Natural killer cell treated with Interleukin-12 subunit alpha and Interleukin-12 subunit beta and Interleukin-15 and Interleukin-18, amount 100 ng/mL, for 72 hours (primary cell): ENCODE measurements at regions not wholly inside any gene's neighbourhood (a gene's known extent, or its start where the extent isn't known, plus 50 kb on each side); places are given as distances from the start of the nearest gene placed in this dataset.
"Not testable (repeated sequence)": the region's sequence is repeated elsewhere in the genome, so short reads cannot be mapped to it uniquely, and the experiment has no call there.

ENCODE experiments used
- ATAC-seq, 2 donors: fragments of 150-1000 bp; cut with Tn5 transposase in 1 of 2; sonication (Bioruptor Pico), chemical (Tn5 transposase) in 1 of 2; 2 replicates each; pipeline ENCODE4 v1.10.0; 2021
- DNase-seq: peaks from one replicate; pipeline ENCODE4 v3.0.0; 2022; ENCODE audit warnings: low spot score
- H3K27ac Mint-ChIP-seq, 2 donors: 1 replicate in 1 of 2; 2 replicates in 1 of 2; pipeline ENCODE4 v1.8.0; 2022; ENCODE audit warnings: mixed read lengths in 2 of 2, mild to moderate bottlenecking in 1 of 2, moderate library complexity in 1 of 2
- H3K27me3 Mint-ChIP-seq, 2 donors: 1 replicate in 1 of 2; 2 replicates in 1 of 2; pipeline ENCODE4 v1.8.0; 2022; ENCODE audit warnings: mixed read lengths in 2 of 2
- H3K36me3 Mint-ChIP-seq: one replicate; pipeline ENCODE4 v1.8.0; 2022; ENCODE audit warnings: mixed read lengths
- H3K4me1 Mint-ChIP-seq, 2 donors: 1 replicate in 1 of 2; 2 replicates in 1 of 2; pipeline ENCODE4 v1.8.0; 2022; ENCODE audit warnings: low read depth in 2 of 2, mixed read lengths in 2 of 2, mild to moderate bottlenecking in 1 of 2
- H3K4me3 Mint-ChIP-seq: one replicate; pipeline ENCODE4 v1.8.0; 2022; ENCODE audit warnings: mixed read lengths
- H3K9me3 Mint-ChIP-seq: 2 replicates; pipeline ENCODE4 v1.8.0; 2022; ENCODE audit warnings: mixed read lengths

DNA sequence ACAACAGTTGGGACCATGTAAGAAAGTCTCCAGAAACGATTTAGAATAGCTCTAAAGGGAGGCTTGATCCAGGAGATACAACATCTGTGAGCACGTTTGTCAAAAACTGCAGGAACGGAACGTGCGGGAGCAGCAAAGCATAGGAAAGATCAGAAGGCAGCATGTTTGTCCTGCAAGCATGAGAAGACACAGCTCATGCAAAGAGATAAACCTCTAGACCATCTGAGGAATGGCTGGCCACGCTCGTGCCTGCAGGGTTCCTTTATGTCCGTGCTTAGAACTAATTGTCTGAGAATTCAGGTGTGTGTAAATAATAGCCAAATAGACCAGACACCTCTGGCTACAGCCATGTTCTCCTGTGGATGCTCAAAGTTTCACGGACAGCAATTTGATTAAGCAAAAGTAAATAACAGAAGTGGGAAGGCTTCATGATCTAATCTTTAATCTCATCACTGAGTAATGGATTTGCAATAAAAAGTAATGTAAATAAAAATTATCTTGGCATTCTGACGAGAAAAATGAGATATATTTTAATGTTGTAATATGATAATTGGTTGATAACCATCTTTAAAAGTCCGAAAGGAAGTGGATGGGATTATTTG is 534.8 kb upstream of the CDH7 start:
- Mint-ChIP-seq H3K4me3 (no peak overlapping the region), H3K4me1 (no peaks in the 10 kb centered on the region), H3K27ac (no peak overlapping the region), H3K9me3 (peaks cover 18% of the 10 kb centered on the region), H3K36me3 (no peaks in the 10 kb centered on the region), H3K27me3 (no peaks in the 10 kb centered on the region)
- ATAC-seq (no peak), DNase-seq (no peak)

DNA sequence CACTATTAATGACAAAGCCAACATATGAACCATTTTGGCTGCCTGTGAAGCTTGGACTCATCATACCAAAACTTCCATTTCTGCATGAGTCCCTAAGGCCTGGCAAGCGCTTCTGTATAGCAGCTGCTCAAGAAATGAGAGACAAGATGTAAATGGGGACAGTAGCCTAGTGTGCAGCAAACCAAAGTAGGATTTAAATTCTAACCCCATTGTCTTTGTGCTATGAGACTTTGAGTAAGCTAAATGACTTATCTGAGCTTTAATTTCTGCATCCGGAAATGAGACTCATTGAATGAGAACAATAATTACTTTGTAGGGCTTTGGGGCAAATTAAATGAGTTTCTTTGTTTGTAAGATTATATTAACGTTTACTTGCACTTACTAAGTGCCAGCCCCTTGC is 536.4 kb upstream of the CDH7 start:
- H3K9me3 Mint-ChIP-seq, result peaks cover 22% of the 10 kb centered on the region
- H3K36me3 Mint-ChIP-seq, result no peaks in the 10 kb centered on the region
- no peak overlapping the region for H3K27ac Mint-ChIP-seq
- DNase-seq (no peak), ATAC-seq (no peak)
- H3K4me3 Mint-ChIP-seq, result no peak overlapping the region
- H3K27me3 Mint-ChIP-seq, result no peaks in the 10 kb centered on the region
- H3K4me1 Mint-ChIP-seq, result no peaks in the 10 kb centered on the region

DNA sequence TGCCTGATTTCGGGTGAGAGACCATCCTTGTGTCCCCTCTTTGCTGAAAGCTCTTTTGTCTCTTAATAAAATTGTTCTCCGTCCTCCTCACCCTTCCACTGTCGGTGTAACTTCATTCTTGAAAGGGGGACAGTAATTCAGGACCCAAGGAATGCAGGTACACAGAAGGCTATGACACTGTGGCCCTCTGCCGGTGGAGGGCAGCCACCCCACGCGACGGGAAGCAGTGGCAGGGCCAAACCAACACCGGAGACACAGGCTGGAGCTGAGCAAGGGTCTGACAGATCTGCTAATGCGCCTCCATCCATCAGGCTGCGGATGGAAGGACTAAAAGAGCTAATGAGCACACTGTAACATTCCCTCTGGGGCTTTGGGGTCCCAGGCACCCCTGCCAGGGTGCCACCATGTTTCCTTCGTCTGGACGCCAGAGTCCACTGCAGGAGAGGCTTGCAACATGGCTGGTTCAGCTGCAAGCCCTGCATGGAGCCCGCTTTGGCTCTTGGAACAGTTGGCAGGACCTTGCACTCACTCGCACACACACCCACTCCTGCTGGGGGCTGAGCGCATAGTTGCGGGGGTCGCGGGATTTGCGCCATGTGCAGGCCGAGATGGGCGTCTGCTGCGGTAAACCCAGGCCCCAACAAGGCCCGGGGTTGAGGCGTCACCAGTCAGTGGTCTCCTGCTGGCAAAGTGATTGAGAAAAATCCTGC is 544.1 kb upstream of the CDH7 start:
- no peaks in the 10 kb centered on the region for H3K27me3 Mint-ChIP-seq
- H3K27ac Mint-ChIP-seq, result no peak overlapping the region

DNA sequence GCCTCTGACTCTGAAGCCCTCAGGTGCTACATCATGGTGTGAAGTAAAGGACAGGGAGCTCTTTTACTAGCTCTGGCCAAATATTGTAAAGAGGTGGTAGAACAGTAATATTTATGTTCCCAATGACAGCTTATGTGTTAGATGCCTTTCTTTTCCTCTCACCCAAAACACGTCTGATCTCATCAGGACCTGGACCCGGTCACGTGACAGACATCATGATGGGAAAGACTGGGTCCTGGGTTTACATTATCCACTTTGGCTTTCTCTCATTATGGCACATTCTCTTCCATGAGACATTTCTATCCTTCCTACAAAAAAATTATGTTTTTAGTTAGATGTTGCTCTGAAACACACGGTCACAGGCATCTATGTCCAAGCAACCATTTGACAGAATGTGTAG is 548.7 kb upstream of the CDH7 start:
- DNase-seq (no peak), ATAC-seq (no peak)
- H3K27ac Mint-ChIP-seq, result no peak overlapping the region
- peaks cover 15% of the 10 kb centered on the region for H3K9me3 Mint-ChIP-seq
- H3K4me3 Mint-ChIP-seq, result no peak overlapping the region
- H3K4me1 Mint-ChIP-seq, result no peaks in the 10 kb centered on the region
- H3K36me3 Mint-ChIP-seq, result no peaks in the 10 kb centered on the region
- H3K27me3 Mint-ChIP-seq, result no peaks in the 10 kb centered on the region

More for the DNA sequence above, 544.1 kb upstream of the CDH7 start:
- Mint-ChIP-seq H3K36me3 (no peaks in the 10 kb centered on the region), H3K9me3 (peaks cover 15% of the 10 kb centered on the region), H3K4me1 (no peaks in the 10 kb centered on the region), H3K4me3 (no peak overlapping the region)
- no peak for DNase-seq
- ATAC-seq, result no peak

DNA sequence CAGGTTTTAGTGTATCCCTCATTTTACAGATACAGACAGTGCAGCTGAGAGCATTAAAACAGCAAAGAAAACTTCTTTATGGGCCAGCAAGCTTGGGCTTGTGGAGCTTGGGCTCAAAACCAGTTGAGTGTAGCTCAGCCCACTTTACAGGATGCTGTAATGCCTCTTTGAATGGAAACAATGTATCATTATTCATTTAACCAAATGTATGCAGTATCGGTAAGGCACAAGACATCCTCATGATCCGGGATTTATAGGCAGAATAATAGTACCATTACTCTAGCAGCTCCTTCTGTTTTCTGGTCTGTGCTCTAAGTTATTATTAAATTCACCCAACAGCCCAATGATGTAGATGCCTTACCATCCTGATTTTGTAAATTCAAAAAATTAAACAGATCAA is 575.1 kb upstream of the CDH7 start:
- ATAC-seq (no peak), DNase-seq (no peak)
- Mint-ChIP-seq H3K27ac (no peak overlapping the region), H3K4me3 (no peak overlapping the region), H3K4me1 (no peaks in the 10 kb centered on the region), H3K27me3 (no peaks in the 10 kb centered on the region), H3K9me3 (peaks cover 9% of the 10 kb centered on the region), H3K36me3 (peaks cover under 1% of the 10 kb centered on the region)

DNA sequence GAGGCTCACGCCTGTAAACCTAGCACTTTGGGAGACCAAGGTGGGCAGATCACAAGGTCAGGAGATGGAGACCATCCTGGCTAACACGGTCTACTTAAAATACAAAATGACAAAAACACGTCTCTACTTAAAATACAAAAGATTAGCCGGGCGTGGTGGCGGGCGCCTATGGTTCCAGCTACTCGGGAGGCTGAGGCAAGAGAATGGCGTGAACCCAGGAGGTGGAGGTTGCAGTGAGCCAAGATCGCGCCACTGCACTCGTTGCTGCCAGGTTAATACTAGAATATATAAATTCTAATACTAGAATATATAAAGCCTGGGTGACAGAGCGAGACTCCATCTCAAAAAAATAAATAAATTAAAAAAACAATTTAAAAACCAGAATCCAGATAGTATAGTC is 588.7 kb upstream of the CDH7 start:
- ATAC-seq, DNase-seq, H3K36me3 Mint-ChIP-seq, H3K27me3 Mint-ChIP-seq, H3K9me3 Mint-ChIP-seq, H3K27ac Mint-ChIP-seq, H3K4me3 Mint-ChIP-seq, H3K4me1 Mint-ChIP-seq: not testable (repeated sequence)

DNA sequence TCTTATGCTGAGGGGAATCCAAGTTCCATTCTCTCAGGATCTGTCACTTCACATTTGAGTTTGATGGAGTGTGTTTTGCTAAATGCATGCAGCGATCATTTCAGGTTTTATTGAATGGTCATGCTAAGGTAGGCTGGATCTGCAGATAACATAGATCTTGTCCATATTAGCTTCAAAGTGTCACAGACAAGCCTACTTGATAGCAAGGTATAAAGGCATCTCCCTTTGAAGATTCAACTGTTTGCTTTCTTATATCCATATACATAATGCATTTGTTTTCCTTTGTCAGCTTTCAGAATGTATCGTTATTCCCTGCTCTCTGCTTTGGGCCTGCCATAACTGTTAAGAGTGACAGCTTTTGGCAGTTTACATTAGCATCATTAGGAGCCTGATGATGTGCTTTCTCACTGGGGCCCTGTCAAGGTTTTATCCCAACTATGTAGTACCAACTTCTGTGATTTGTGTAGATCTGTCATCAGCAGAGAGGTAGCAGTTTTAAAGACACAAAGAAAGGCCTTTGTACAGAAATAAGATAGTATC is 604.3 kb upstream of the CDH7 start:
- no peak overlapping the region for H3K4me3 Mint-ChIP-seq
- H3K9me3 Mint-ChIP-seq, result peaks cover 17% of the 10 kb centered on the region
- H3K36me3 Mint-ChIP-seq, result no peaks in the 10 kb centered on the region
- no peak for ATAC-seq
- H3K27me3 Mint-ChIP-seq, result no peaks in the 10 kb centered on the region
- DNase-seq, result no peak
- no peaks in the 10 kb centered on the region for H3K4me1 Mint-ChIP-seq
- no peak overlapping the region for H3K27ac Mint-ChIP-seq

DNA sequence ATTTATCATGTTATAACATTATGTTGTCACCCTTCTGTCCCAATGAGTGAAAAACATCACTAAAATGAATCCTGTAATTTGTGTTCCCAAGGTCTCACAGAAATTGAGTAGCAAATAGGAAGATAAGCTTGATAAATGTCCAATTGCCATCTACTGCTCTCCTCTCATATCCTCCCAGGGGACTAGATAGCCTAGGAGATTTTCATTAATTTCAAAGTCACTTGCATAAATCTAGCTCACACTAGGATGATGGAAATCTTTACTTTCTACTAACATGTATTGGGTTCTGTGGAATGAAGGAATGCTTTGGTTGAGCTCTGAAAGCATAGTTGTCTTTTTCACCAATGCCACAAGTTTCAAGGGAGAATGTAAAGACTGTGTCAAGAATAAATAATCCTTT is 605.5 kb upstream of the CDH7 start:
- Mint-ChIP-seq H3K4me1 (no peaks in the 10 kb centered on the region), H3K36me3 (no peaks in the 10 kb centered on the region), H3K27me3 (no peaks in the 10 kb centered on the region), H3K4me3 (no peak overlapping the region), H3K27ac (no peak overlapping the region), H3K9me3 (peaks cover 17% of the 10 kb centered on the region)
- no peak for ATAC-seq
- no peak for DNase-seq

DNA sequence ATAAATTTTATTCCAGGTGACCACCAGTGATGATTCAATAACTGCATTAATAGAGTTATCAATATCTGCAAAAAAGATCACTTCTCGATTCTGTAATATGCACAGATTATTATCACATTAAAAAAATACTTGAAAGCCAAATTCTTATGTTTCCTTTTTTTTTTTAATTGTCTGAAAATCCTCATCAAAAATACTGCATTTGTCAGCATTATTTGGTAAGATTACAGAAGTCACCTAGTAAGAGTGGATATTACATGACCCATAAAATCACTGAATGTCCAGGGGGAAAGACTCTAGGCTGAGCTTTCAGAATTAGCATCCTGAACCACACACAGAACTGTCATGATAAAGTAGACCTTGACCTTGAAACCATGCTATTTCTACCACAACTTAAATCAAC is 617.2 kb upstream of the CDH7 start:
- no peaks in the 10 kb centered on the region for H3K36me3 Mint-ChIP-seq
- DNase-seq (no peak), ATAC-seq (no peak)
- H3K27ac Mint-ChIP-seq, result no peak overlapping the region
- H3K4me3 Mint-ChIP-seq, result no peak overlapping the region
- H3K4me1 Mint-ChIP-seq, result no peaks in the 10 kb centered on the region
- H3K9me3 Mint-ChIP-seq, result peaks cover 9% of the 10 kb centered on the region
- H3K27me3 Mint-ChIP-seq, result no peaks in the 10 kb centered on the region

DNA sequence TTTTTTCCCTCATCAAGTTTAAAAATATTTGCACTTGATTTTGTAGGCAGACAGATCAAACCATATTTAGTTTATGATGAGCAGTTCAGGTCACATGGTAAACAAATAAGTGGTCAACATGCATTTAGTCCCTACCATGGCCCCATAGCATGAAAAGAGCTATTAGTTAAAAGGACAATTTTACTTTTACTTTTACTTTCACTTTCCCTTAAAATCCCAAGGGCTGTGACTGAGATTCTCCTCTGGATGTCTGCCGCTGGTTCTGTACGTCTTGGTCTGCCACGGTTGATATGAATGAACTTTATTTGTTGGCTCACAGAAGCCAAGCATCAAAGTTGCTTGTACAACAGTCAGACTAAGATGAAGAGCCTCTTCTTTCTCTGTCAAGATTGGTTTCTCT is 626.2 kb upstream of the CDH7 start:
- no peak overlapping the region for H3K27ac Mint-ChIP-seq
- no peak for DNase-seq
- ATAC-seq, result no peak
- no peaks in the 10 kb centered on the region for H3K4me1 Mint-ChIP-seq
- peaks cover 13% of the 10 kb centered on the region for H3K36me3 Mint-ChIP-seq
- peaks cover 15% of the 10 kb centered on the region for H3K9me3 Mint-ChIP-seq
- no peak overlapping the region for H3K4me3 Mint-ChIP-seq
- H3K27me3 Mint-ChIP-seq, result no peaks in the 10 kb centered on the region

DNA sequence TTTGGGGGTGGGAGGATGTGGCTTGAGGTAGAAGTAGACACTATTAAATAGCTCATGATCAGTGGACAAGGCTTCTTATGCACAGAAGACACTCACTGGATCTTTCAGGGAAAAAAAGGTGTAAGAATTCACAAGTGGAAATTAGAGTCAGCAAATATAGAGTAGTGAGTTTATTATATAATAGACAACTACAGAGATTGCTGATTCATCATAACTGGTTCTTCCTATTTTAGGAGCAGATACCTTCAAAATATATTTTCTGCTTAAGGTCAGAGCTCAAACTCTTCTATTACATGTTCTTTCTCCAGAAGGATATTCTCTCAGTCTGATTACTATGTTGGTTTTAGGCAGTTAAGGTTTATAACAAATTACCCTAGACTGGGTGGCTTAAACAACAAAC is 646.9 kb upstream of the CDH7 start:
- H3K9me3 Mint-ChIP-seq, result peaks cover 15% of the 10 kb centered on the region
- no peak overlapping the region for H3K27ac Mint-ChIP-seq
- DNase-seq, result no peak
- H3K4me1 Mint-ChIP-seq, result no peaks in the 10 kb centered on the region
- ATAC-seq, result no peak
- no peaks in the 10 kb centered on the region for H3K27me3 Mint-ChIP-seq
- no peaks in the 10 kb centered on the region for H3K36me3 Mint-ChIP-seq
- H3K4me3 Mint-ChIP-seq, result no peak overlapping the region

DNA sequence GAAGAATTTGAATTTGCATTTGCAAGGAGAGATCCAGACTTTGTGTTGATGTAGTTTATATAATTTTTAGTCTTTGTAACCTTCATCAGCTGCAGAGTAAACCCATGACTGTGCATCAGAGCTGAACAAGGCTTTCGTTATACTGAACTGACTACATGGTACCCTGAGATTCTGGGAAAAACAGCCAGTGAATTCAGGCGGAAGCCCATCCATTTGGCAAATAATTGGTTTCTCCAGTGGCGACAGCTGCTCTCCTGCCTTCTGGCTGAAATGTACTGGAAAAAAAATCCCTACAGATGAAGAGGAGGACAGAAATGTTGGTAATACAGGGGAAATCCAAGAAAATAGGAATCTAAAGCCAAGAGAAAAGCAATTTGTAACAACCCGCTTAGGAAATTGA is 657.5 kb upstream of the CDH7 start:
- no peak overlapping the region for H3K27ac Mint-ChIP-seq
- no peaks in the 10 kb centered on the region for H3K27me3 Mint-ChIP-seq
- ATAC-seq (no peak), DNase-seq (no peak)
- no peak overlapping the region for H3K4me3 Mint-ChIP-seq
- H3K9me3 Mint-ChIP-seq, result peaks cover 11% of the 10 kb centered on the region
- H3K36me3 Mint-ChIP-seq, result no peaks in the 10 kb centered on the region
- no peaks in the 10 kb centered on the region for H3K4me1 Mint-ChIP-seq

DNA sequence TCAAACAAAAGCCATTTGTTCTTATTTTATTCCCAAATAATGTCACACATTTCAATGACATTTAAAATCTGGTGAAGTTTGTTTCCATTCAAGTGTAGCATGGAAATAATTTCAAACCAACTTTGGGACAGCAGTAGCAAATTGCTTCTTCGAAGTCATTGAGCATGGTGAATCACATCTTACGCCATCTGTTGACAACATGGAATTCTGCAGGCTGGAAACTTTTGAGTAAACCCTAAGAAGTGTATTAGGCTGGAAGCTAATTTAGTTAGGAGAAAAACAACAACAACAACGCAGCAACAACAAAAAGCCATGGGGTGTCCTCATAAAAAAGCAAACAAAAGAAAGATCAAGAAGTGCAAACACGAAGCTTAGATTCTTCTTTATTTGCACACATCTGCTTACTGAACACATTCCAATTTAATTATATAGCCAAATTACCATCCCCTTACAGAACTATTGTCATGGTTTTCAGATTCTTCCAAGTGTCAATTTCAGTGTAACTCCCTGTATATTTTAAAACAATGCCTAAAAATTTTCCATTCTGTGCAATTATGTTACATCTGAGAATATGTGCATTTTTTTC is 659.0 kb upstream of the CDH7 start:
- Mint-ChIP-seq H3K27ac (no peak overlapping the region), H3K36me3 (no peaks in the 10 kb centered on the region), H3K4me1 (no peaks in the 10 kb centered on the region), H3K4me3 (no peak overlapping the region), H3K27me3 (no peaks in the 10 kb centered on the region), H3K9me3 (peaks cover 11% of the 10 kb centered on the region)
- ATAC-seq (no peak), DNase-seq (no peak)

DNA sequence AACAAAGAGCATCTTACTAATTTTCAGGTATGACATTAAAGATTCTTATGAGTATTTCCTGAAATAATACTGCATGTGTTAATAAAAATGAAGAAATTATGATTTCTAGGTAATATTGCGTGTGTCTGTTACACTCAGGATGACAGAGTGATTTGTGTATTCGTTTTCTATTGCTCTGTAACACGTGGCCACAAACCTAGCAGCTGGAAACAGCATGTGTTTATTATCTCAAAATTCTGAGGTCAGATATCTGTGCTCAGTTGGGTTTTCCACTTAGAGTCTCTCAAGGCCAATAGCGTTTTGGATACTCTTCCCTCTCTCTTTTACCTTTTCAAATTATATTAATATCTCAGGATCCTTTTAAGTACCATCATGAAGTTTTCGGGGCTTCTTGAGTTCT is 667.9 kb upstream of the CDH7 start:
- Mint-ChIP-seq H3K36me3 (no peaks in the 10 kb centered on the region), H3K27me3 (no peaks in the 10 kb centered on the region), H3K9me3 (no peaks in the 10 kb centered on the region), H3K4me1 (no peaks in the 10 kb centered on the region), H3K4me3 (no peak overlapping the region), H3K27ac (no peak overlapping the region)
- DNase-seq (no peak), ATAC-seq (no peak)
